ENCODE measurements at regions not wholly inside any gene's neighbourhood (a gene's known extent, or its start where the extent isn't known, plus 50 kb on each side); places are given as distances from the start of the nearest gene placed in this dataset.

DNA sequence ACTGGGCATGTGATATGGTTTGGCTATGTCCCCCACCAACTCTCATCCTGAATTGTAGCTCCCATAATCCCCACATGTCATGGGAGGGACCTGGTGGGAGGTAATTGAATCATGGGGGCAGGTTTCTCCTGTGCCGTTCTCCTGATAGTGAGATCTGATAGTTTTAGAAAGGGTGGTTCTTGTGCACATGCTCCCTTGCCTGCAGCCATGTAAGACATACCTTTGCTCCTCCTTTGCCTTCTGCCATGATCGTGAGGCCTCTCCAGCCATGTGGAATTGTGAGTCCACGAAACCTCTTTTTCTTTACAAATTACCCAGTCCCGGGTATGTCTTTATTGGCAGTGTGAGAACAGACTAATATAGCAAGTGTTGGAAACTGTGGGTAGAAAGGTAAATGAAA is 99.5 kb upstream of the HMCN1 start:
- TF ChIP-seq POLR2A (IDR thresholded peaks at IDR 0.05) (no peak), EP300 (IDR thresholded peaks at IDR 0.05) (no peak)
- TF ChIP-seq, protein P1, sequence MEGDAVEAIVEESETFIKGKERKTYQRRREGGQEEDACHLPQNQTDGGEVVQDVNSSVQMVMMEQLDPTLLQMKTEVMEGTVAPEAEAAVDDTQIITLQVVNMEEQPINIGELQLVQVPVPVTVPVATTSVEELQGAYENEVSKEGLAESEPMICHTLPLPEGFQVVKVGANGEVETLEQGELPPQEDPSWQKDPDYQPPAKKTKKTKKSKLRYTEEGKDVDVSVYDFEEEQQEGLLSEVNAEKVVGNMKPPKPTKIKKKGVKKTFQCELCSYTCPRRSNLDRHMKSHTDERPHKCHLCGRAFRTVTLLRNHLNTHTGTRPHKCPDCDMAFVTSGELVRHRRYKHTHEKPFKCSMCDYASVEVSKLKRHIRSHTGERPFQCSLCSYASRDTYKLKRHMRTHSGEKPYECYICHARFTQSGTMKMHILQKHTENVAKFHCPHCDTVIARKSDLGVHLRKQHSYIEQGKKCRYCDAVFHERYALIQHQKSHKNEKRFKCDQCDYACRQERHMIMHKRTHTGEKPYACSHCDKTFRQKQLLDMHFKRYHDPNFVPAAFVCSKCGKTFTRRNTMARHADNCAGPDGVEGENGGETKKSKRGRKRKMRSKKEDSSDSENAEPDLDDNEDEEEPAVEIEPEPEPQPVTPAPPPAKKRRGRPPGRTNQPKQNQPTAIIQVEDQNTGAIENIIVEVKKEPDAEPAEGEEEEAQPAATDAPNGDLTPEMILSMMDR (IDR thresholded peaks at IDR 0.05), result no peak
